HG02981 (cell line): ENCODE measurements at regions not wholly inside any gene's neighbourhood (a gene's known extent, or its start where the extent isn't known, plus 50 kb on each side); places are given as distances from the start of the nearest gene placed in this dataset.
"Not testable (repeated sequence)": the region's sequence is repeated elsewhere in the genome, so short reads cannot be mapped to it uniquely, and the experiment has no call there.

Experiments
- ATAC-seq: cut with Tn5 transposase; IDR thresholded peaks from one replicate; pipeline ENCODE4 v1.9.1; 2021; ENCODE audit warnings: mild to moderate bottlenecking, moderate library complexity; ENCODE audit not compliant: unreplicated experiment

GRCh38 chr4:115678425-115678941 lies 565.1 kb upstream of the NDST4 start:
- no peak for ATAC-seq

GRCh38 chr4:115675719-115676118 lies 562.3 kb upstream of the NDST4 start:
- no peak for ATAC-seq

GRCh38 chr4:115674485-115674884 lies 561.1 kb upstream of the NDST4 start:
- no peak for ATAC-seq

GRCh38 chr4:115671581-115671980 lies 558.2 kb upstream of the NDST4 start:
- no peak for ATAC-seq

GRCh38 chr4:115670930-115671329 lies 557.5 kb upstream of the NDST4 start:
- no peak for ATAC-seq

- no peak for ATAC-seq
Measured at GRCh38 chr4:115668396-115668795, 555.0 kb upstream of the NDST4 start.

- ATAC-seq: no peak
Measured at GRCh38 chr4:115664285-115664684, 550.9 kb upstream of the NDST4 start.

- ATAC-seq: no peak
Measured at GRCh38 chr4:115660465-115660864, 547.0 kb upstream of the NDST4 start.

GRCh38 chr4:115657991-115658650 lies 544.7 kb upstream of the NDST4 start:
- no peak for ATAC-seq

GRCh38 chr4:115655626-115656025 lies 542.2 kb upstream of the NDST4 start:
- ATAC-seq: no peak

GRCh38 chr4:115648786-115649185 lies 535.4 kb upstream of the NDST4 start:
- no peak for ATAC-seq

- no peak for ATAC-seq
Measured at GRCh38 chr4:115629270-115629669, 515.9 kb upstream of the NDST4 start.

- ATAC-seq: no peak
Measured at GRCh38 chr4:115609631-115610030, 496.2 kb upstream of the NDST4 start.

- ATAC-seq: no peak
Measured at GRCh38 chr4:115607311-115607710, 493.9 kb upstream of the NDST4 start.

GRCh38 chr4:115596265-115597001 lies 483.0 kb upstream of the NDST4 start:
- ATAC-seq: no peak

GRCh38 chr4:115580901-115581300 lies 467.5 kb upstream of the NDST4 start:
- no peak for ATAC-seq

GRCh38 chr4:115575851-115576250 lies 462.4 kb upstream of the NDST4 start:
- no peak for ATAC-seq

GRCh38 chr4:115562506-115562905 lies 449.1 kb upstream of the NDST4 start:
- ATAC-seq: no peak

GRCh38 chr4:115548123-115548522 lies 434.7 kb upstream of the NDST4 start:
- ATAC-seq: no peak

GRCh38 chr4:115537387-115537786 lies 424.0 kb upstream of the NDST4 start:
- no peak for ATAC-seq

GRCh38 chr4:115529126-115529525 lies 415.7 kb upstream of the NDST4 start:
- ATAC-seq: no peak

GRCh38 chr4:115519476-115519875 lies 406.1 kb upstream of the NDST4 start:
- ATAC-seq: not testable (repeated sequence)
